ENCODE measurements at regions not wholly inside any gene's neighbourhood (a gene's known extent, or its start where the extent isn't known, plus 50 kb on each side); places are given as distances from the start of the nearest gene placed in this dataset.

DNA sequence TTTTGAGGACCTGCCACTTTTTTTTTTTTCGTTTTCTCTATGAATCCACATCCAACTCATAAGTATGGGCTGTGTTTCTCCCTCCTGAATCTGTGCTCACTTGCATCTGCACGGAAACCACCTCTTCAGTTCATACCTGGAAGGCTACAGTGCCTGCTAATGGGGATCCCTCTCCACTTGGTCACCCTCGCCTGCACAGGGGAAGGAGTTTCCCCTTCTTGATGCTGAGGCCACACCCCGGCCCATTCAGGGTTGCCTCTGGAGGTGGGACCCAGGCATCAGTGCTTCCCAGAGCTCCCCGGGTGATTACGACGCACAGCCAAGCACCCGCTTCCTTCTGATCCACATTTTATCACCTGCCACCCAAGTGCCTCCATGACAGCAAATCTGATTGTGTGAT lies 85.9 kb upstream of the TBC1D3K start:
- Histone ChIP-seq H3K27me3 (replicated peaks; ENCODE audit: insufficient read depth, low read depth, low read length, poor library complexity) (no peaks in the 10 kb centered on the region), H3K27ac (ENCODE audit: low read depth, low read length, poor library complexity, severe bottlenecking) (no peak overlapping the region), H3K36me3 (ENCODE audit: insufficient read depth, low read length, poor library complexity, severe bottlenecking) (no peaks in the 10 kb centered on the region), H3K4me1 (ENCODE audit: insufficient read depth, low read length, poor library complexity, severe bottlenecking) (no peaks in the 10 kb centered on the region), H3K9me3 (ENCODE audit: low read depth, low read length, poor library complexity, severe bottlenecking) (no peaks in the 10 kb centered on the region), H3K4me3 (ENCODE audit: low read depth, low read length, poor library complexity, severe bottlenecking) (no peak overlapping the region)
- ChIA-PET POLR2A (ENCODE audit: low non-redundant PET) (no interaction called here), CTCF (no interaction called here)
- BruUV-seq (replicated peaks), result no TSS peak
- TF ChIP-seq EZH2 (IDR thresholded peaks at IDR 0.05; ENCODE audit: borderline replicate concordance, low read depth, low read length, poor library complexity, severe bottlenecking), result no peak
- TF ChIP-seq, protein P1, sequence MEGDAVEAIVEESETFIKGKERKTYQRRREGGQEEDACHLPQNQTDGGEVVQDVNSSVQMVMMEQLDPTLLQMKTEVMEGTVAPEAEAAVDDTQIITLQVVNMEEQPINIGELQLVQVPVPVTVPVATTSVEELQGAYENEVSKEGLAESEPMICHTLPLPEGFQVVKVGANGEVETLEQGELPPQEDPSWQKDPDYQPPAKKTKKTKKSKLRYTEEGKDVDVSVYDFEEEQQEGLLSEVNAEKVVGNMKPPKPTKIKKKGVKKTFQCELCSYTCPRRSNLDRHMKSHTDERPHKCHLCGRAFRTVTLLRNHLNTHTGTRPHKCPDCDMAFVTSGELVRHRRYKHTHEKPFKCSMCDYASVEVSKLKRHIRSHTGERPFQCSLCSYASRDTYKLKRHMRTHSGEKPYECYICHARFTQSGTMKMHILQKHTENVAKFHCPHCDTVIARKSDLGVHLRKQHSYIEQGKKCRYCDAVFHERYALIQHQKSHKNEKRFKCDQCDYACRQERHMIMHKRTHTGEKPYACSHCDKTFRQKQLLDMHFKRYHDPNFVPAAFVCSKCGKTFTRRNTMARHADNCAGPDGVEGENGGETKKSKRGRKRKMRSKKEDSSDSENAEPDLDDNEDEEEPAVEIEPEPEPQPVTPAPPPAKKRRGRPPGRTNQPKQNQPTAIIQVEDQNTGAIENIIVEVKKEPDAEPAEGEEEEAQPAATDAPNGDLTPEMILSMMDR (conservative IDR thresholded peaks at IDR 0.05; ENCODE audit: low read depth, low read length), result no peak
- intact Hi-C loops (cut with micrococcal nuclease; ENCODE audit: unreplicated experiment), result no loop called here
- DNase-seq (ENCODE audit: low spot score), result no peak

- Histone ChIP-seq H3K36me3 (ENCODE audit: insufficient read depth, low read length, poor library complexity, severe bottlenecking) (no peaks in the 10 kb centered on the region), H3K4me1 (ENCODE audit: insufficient read depth, low read length, poor library complexity, severe bottlenecking) (no peaks in the 10 kb centered on the region), H3K9me3 (ENCODE audit: low read depth, low read length, poor library complexity, severe bottlenecking) (no peaks in the 10 kb centered on the region), H3K27me3 (replicated peaks; ENCODE audit: insufficient read depth, low read depth, low read length, poor library complexity) (no peaks in the 10 kb centered on the region), H3K4me3 (ENCODE audit: low read depth, low read length, poor library complexity, severe bottlenecking) (no peak overlapping the region), H3K27ac (ENCODE audit: low read depth, low read length, poor library complexity, severe bottlenecking) (no peak overlapping the region)
- ChIA-PET CTCF (no interaction called here), POLR2A (ENCODE audit: low non-redundant PET) (no interaction called here)
- DNase-seq (ENCODE audit: low spot score), result no peak
- intact Hi-C loops (cut with micrococcal nuclease; ENCODE audit: unreplicated experiment), result no loop called here
- no TSS peak for BruUV-seq (replicated peaks)
- TF ChIP-seq EZH2 (IDR thresholded peaks at IDR 0.05; ENCODE audit: borderline replicate concordance, low read depth, low read length, poor library complexity, severe bottlenecking), result no peak
- TF ChIP-seq, protein P1 (conservative IDR thresholded peaks at IDR 0.05; ENCODE audit: low read depth, low read length), result no peak
These were observed 87.6 kb upstream of the TBC1D3K start for GRCh38 chr17:37836593-37836992.

- H3K9me3 ChIP-seq (ENCODE audit: low read depth, low read length, poor library complexity, severe bottlenecking), result no peaks in the 10 kb centered on the region
- no peaks in the 10 kb centered on the region for H3K4me1 ChIP-seq (ENCODE audit: insufficient read depth, low read length, poor library complexity, severe bottlenecking)
- no peak overlapping the region for H3K4me3 ChIP-seq (ENCODE audit: low read depth, low read length, poor library complexity, severe bottlenecking)
- H3K36me3 ChIP-seq (ENCODE audit: insufficient read depth, low read length, poor library complexity, severe bottlenecking), result no peaks in the 10 kb centered on the region
- no peak overlapping the region for H3K27ac ChIP-seq (ENCODE audit: low read depth, low read length, poor library complexity, severe bottlenecking)
- BruUV-seq (replicated peaks), result no TSS peak
- intact Hi-C loops (cut with micrococcal nuclease; ENCODE audit: unreplicated experiment), result no loop called here
- CTCF ChIA-PET, result no interaction called here
- no peak for TF ChIP-seq EZH2 (IDR thresholded peaks at IDR 0.05; ENCODE audit: borderline replicate concordance, low read depth, low read length, poor library complexity, severe bottlenecking)
- TF ChIP-seq, protein P1 (conservative IDR thresholded peaks at IDR 0.05; ENCODE audit: low read depth, low read length), result no peak
- POLR2A ChIA-PET (ENCODE audit: low non-redundant PET), result no interaction called here
- no peak for DNase-seq (ENCODE audit: low spot score)
- H3K27me3 ChIP-seq (replicated peaks; ENCODE audit: insufficient read depth, low read depth, low read length, poor library complexity), result no peaks in the 10 kb centered on the region
These were observed 89.3 kb upstream of the HNF1B start for GRCh38 chr17:37834168-37834567.

Data from A673 (cell line).